ENCODE measurements at regions not wholly inside any gene's neighbourhood (a gene's known extent, or its start where the extent isn't known, plus 50 kb on each side); places are given as distances from the start of the nearest gene placed in this dataset.

DNA sequence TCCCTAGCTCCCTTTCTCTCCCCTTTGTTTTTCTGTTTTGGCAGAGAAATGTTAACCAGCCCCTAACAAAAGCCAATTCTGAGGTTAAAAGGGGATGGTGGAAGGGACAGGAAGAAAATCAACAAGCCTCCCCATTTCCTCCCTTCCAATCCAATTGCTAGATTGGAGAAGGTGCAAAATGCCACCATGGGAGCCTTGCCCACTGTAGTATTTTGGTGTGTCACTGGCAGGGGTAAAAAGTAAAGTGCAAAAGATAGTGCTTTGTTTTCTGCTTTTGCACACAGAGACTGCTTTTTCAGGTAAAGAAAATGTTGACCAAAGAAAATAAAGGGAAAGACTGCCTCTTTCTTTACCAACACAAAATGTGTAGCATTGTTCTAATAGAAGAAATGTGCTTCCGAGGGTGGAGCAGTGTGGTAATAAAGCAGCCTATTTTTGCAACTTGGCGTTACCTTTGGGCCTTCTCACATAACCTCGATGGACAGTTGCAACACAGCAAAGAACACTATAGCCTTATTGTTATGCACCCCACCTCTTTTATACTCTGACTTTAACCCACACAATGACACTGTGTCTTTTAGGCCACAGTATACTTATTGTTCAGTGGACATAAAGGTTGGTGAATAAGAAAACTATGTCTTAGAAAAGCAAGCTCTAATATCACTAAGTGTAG, 861.8 kb downstream of the BCL11A start:
- Histone ChIP-seq H3K36me3 (replicated peaks; ENCODE audit: insufficient read depth, low read length) (no peaks in the 10 kb centered on the region), H3K27me3 (replicated peaks; ENCODE audit: insufficient read depth, low read length) (no peaks in the 10 kb centered on the region), H3K27ac (ENCODE audit: low read length) (no peak overlapping the region), H3K9ac (ENCODE audit: low read length) (no peak overlapping the region), H3K9me2 (replicated peaks; ENCODE audit: insufficient read depth, low read length) (no peaks in the 10 kb centered on the region), H3K4me1 (ENCODE audit: low read length) (no peaks in the 10 kb centered on the region), H3K9me3 (replicated peaks; ENCODE audit: insufficient read depth, low read length) (no peaks in the 10 kb centered on the region), H3F3A (ENCODE audit: insufficient read depth, low read length) (no peaks in the 10 kb centered on the region), H3K4me3 (ENCODE audit: low read length) (no peak overlapping the region), H2AFZ (ENCODE audit: low read length) (no peak overlapping the region), H3K4me2 (ENCODE audit: low read depth, low read length) (no peak overlapping the region), H4K20me1 (ENCODE audit: insufficient read depth, low read length) (no peaks in the 10 kb centered on the region), H3K79me2 (ENCODE audit: low read length) (no peaks in the 10 kb centered on the region)
- TF ChIP-seq CTCF (IDR thresholded peaks at IDR 0.05; ENCODE audit: low read length) (no peak), EZH2phosphoT487 (IDR thresholded peaks at IDR 0.05; ENCODE audit: low read length) (no peak)
- DNase-seq: no peak

GRCh38 chr2:59690849-59691248, 862.6 kb downstream of the BCL11A start:
- Histone ChIP-seq H3K79me2 (ENCODE audit: low read length) (no peaks in the 10 kb centered on the region), H2AFZ (ENCODE audit: low read length) (no peak overlapping the region), H3K4me3 (ENCODE audit: low read length) (no peak overlapping the region), H3K4me1 (ENCODE audit: low read length) (no peaks in the 10 kb centered on the region), H3K9me2 (replicated peaks; ENCODE audit: insufficient read depth, low read length) (no peaks in the 10 kb centered on the region), H3K27ac (ENCODE audit: low read length) (no peak overlapping the region), H3K4me2 (ENCODE audit: low read depth, low read length) (no peak overlapping the region), H3F3A (ENCODE audit: insufficient read depth, low read length) (no peaks in the 10 kb centered on the region), H3K36me3 (replicated peaks; ENCODE audit: insufficient read depth, low read length) (no peaks in the 10 kb centered on the region), H4K20me1 (ENCODE audit: insufficient read depth, low read length) (no peaks in the 10 kb centered on the region), H3K9ac (ENCODE audit: low read length) (no peak overlapping the region), H3K27me3 (replicated peaks; ENCODE audit: insufficient read depth, low read length) (no peaks in the 10 kb centered on the region), H3K9me3 (replicated peaks; ENCODE audit: insufficient read depth, low read length) (no peaks in the 10 kb centered on the region)
- DNase-seq: no peak
- TF ChIP-seq CTCF (IDR thresholded peaks at IDR 0.05; ENCODE audit: low read length) (no peak), EZH2phosphoT487 (IDR thresholded peaks at IDR 0.05; ENCODE audit: low read length) (no peak), EZH2 (optimal IDR thresholded peaks at IDR 0.05; ENCODE audit: low read depth, low read length) (no peak)

DNA sequence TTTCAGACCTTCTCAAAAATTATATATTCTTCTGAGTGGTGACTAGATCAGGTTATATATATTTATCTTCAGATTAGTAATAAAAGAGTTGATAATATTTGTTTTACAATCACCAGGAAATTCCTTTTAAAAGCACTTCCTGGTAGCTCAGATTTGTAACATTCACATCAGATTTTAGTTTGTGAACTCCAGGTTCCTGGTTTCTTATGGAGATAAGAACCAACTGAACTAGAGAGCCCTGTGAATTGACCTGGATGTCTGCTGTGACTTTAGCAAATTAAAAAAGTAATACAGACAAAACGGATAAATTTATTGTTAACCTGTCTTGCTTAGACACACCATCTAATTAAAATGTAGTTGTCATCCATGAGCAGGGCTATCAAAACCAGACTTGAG, 868.7 kb downstream of the BCL11A start:
- H2AFZ ChIP-seq (ENCODE audit: low read length): no peak overlapping the region
- H3K79me2 ChIP-seq (ENCODE audit: low read length): no peaks in the 10 kb centered on the region
- no peaks in the 10 kb centered on the region for H3K27me3 ChIP-seq (replicated peaks; ENCODE audit: insufficient read depth, low read length)
- no peak overlapping the region for H3K27ac ChIP-seq (ENCODE audit: low read length)
- no peak for DNase-seq
- H3K36me3 ChIP-seq (replicated peaks; ENCODE audit: insufficient read depth, low read length): no peaks in the 10 kb centered on the region
- no peak overlapping the region for H3K4me3 ChIP-seq (ENCODE audit: low read length)
- no peaks in the 10 kb centered on the region for H4K20me1 ChIP-seq (ENCODE audit: insufficient read depth, low read length)
- no peaks in the 10 kb centered on the region for H3K9me3 ChIP-seq (replicated peaks; ENCODE audit: insufficient read depth, low read length)
- no peak for TF ChIP-seq EZH2phosphoT487 (IDR thresholded peaks at IDR 0.05; ENCODE audit: low read length)
- TF ChIP-seq CTCF (IDR thresholded peaks at IDR 0.05; ENCODE audit: low read length): no peak
- TF ChIP-seq EZH2 (optimal IDR thresholded peaks at IDR 0.05; ENCODE audit: low read depth, low read length): no peak
- no peaks in the 10 kb centered on the region for H3K9me2 ChIP-seq (replicated peaks; ENCODE audit: insufficient read depth, low read length)
- no peak overlapping the region for H3K4me2 ChIP-seq (ENCODE audit: low read depth, low read length)
- H3K4me1 ChIP-seq (ENCODE audit: low read length): no peaks in the 10 kb centered on the region
- no peak overlapping the region for H3K9ac ChIP-seq (ENCODE audit: low read length)
- no peaks in the 10 kb centered on the region for H3F3A ChIP-seq (ENCODE audit: insufficient read depth, low read length)

Data from MM.1S (cell line).